ENCODE measurements at regions not wholly inside any gene's neighbourhood (a gene's known extent, or its start where the extent isn't known, plus 50 kb on each side); places are given as distances from the start of the nearest gene placed in this dataset.

- H3K9me1 ChIP-seq (ENCODE audit: control insufficient read depth, extremely low read depth, insufficient read depth, low read length): no peaks in the 10 kb centered on the region
- no peak for DNase-seq (ENCODE audit: low read depth, low spot score)
- H3K9me3 ChIP-seq (ENCODE audit: control insufficient read depth, low read depth, low read length): no peaks in the 10 kb centered on the region
- no peak overlapping the region for H3K27ac ChIP-seq (ENCODE audit: control insufficient read depth, insufficient read depth, low read length)
- no peaks in the 10 kb centered on the region for H3K36me3 ChIP-seq (ENCODE audit: control insufficient read depth in 2 of 2, extremely low read depth in 1 of 2, insufficient read depth in 2 of 2, low read length in 2 of 2)
- H3K4me3 ChIP-seq (ENCODE audit: control insufficient read depth in 2 of 3, extremely low read depth in 1 of 3, insufficient read depth in 2 of 3, low read depth in 1 of 3, low read length in 3 of 3): no peak overlapping the region
- no peak for FAIRE-seq
- dilution Hi-C loops (cut with MboI; ENCODE audit: extremely low pct_ligation_motif_present, low sequenced_read_pairs): no loop called here
- H3K4me2 ChIP-seq (ENCODE audit: control insufficient read depth, extremely low read depth, insufficient read depth, low read depth, low read length): no peak overlapping the region
- no peak overlapping the region for H3K9ac ChIP-seq (ENCODE audit: control insufficient read depth, extremely low read depth, insufficient read depth, low read length)
- no peak overlapping the region for H2AFZ ChIP-seq (ENCODE audit: control insufficient read depth, low read length)
- no peaks in the 10 kb centered on the region for H3K27me3 ChIP-seq (ENCODE audit: control insufficient read depth, extremely low read depth, insufficient read depth, low read length)
- H3K4me1 ChIP-seq (ENCODE audit: control insufficient read depth, extremely low read depth, insufficient read depth, low read length): no peaks in the 10 kb centered on the region
- H4K20me1 ChIP-seq (ENCODE audit: control insufficient read depth, extremely low read depth, insufficient read depth, low read length): no peaks in the 10 kb centered on the region
- TF ChIP-seq CTCF (optimal IDR thresholded peaks at IDR 0.05 in 1 of 3, IDR thresholded peaks at IDR 0.05 in 1 of 3, conservative IDR thresholded peaks at IDR 0.05 in 1 of 3; ENCODE audit: extremely low read depth in 1 of 3, insufficient read depth in 2 of 3, low read length in 3 of 3) (no peak), EZH2 (IDR thresholded peaks at IDR 0.05; ENCODE audit: low read length) (no peak)
- no peaks in the 10 kb centered on the region for H3K79me2 ChIP-seq (ENCODE audit: control insufficient read depth, insufficient read depth, low read length)
These were observed 205.4 kb downstream of the TPBG start for GRCh38 chr6:82569022-82569421.

GRCh38 chr6:82570083-82570482 lies 206.5 kb downstream of the TPBG start:
- dilution Hi-C loops (cut with MboI; ENCODE audit: extremely low pct_ligation_motif_present, low sequenced_read_pairs): no loop called here
- Histone ChIP-seq H3K27ac (ENCODE audit: control insufficient read depth, insufficient read depth, low read length) (no peak overlapping the region), H3K27me3 (ENCODE audit: control insufficient read depth, extremely low read depth, insufficient read depth, low read length) (no peaks in the 10 kb centered on the region), H3K4me3 (ENCODE audit: control insufficient read depth in 2 of 3, extremely low read depth in 1 of 3, insufficient read depth in 2 of 3, low read depth in 1 of 3, low read length in 3 of 3) (no peak overlapping the region), H3K4me1 (ENCODE audit: control insufficient read depth, extremely low read depth, insufficient read depth, low read length) (no peaks in the 10 kb centered on the region), H2AFZ (ENCODE audit: control insufficient read depth, low read length) (no peak overlapping the region), H3K79me2 (ENCODE audit: control insufficient read depth, insufficient read depth, low read length) (no peaks in the 10 kb centered on the region), H3K9me3 (ENCODE audit: control insufficient read depth, low read depth, low read length) (no peaks in the 10 kb centered on the region), H3K9me1 (ENCODE audit: control insufficient read depth, extremely low read depth, insufficient read depth, low read length) (no peaks in the 10 kb centered on the region), H4K20me1 (ENCODE audit: control insufficient read depth, extremely low read depth, insufficient read depth, low read length) (no peaks in the 10 kb centered on the region), H3K9ac (ENCODE audit: control insufficient read depth, extremely low read depth, insufficient read depth, low read length) (no peak overlapping the region), H3K4me2 (ENCODE audit: control insufficient read depth, extremely low read depth, insufficient read depth, low read depth, low read length) (no peak overlapping the region), H3K36me3 (ENCODE audit: control insufficient read depth in 2 of 2, extremely low read depth in 1 of 2, insufficient read depth in 2 of 2, low read length in 2 of 2) (no peaks in the 10 kb centered on the region)
- TF ChIP-seq EZH2 (IDR thresholded peaks at IDR 0.05; ENCODE audit: low read length): no peak
- TF ChIP-seq CTCF (optimal IDR thresholded peaks at IDR 0.05 in 1 of 3, IDR thresholded peaks at IDR 0.05 in 1 of 3, conservative IDR thresholded peaks at IDR 0.05 in 1 of 3; ENCODE audit: extremely low read depth in 1 of 3, insufficient read depth in 2 of 3, low read length in 3 of 3): no peak
- DNase-seq (ENCODE audit: low read depth, low spot score) (no peak), FAIRE-seq (no peak)

All from keratinocyte (primary cell).